Caco-2 (cell line): ENCODE measurements at regions not wholly inside any gene's neighbourhood (a gene's known extent, or its start where the extent isn't known, plus 50 kb on each side); places are given as distances from the start of the nearest gene placed in this dataset.

ENCODE experiments used
- BruUV-seq: library from RNA; stranded (reverse); fragments of 400-500 nt; replicated peaks from 2 replicates; lab custom pipeline; 2021; lab: Mats Ljungman, UMichigan
- CTCF ChIA-PET: fragments of 300-600 bp; sonication (Branson Sonifier 250); formaldehyde crosslinking; loops from one replicate; lab custom pipeline; 2022; ENCODE audit warnings: antibody characterized with exemption; lab: Charles Lee
- POLR2A ChIA-PET: fragments of 300-600 bp; sonication (Branson Sonifier 250); formaldehyde crosslinking; loops from one replicate; lab custom pipeline; 2022; ENCODE audit warnings: antibody characterized with exemption; lab: Charles Lee
- DNase-seq, 2 experiments: peaks; one replicate each; pipeline versions ENCODE4 v3.0.0 to v3.0.0-alpha.2; 2020 to 2022
- H3K27me3 ChIP-seq: replicated peaks from 2 replicates; pipeline ENCODE4 v1.6.0; 2011; ENCODE audit warnings: low read length; ENCODE audit not compliant: control insufficient read depth, insufficient read depth
- H3K36me3 ChIP-seq: 2 replicates; pipeline ENCODE4 v1.5.1; 2011; ENCODE audit warnings: low read length; ENCODE audit not compliant: control insufficient read depth, insufficient read depth
- H3K4me1 ChIP-seq: fragments of 250-450 bp; sonication (Bioruptor Pico); 2 replicates; pipeline ENCODE4 v1.5.1; 2020; ENCODE audit warnings: mild to moderate bottlenecking
- H3K4me3 ChIP-seq: 2 replicates; pipeline ENCODE4 v1.5.1; 2011; ENCODE audit warnings: low read depth, mild to moderate bottlenecking, control low read depth, low read length
- H3K9me3 ChIP-seq: fragments of 250-450 bp; sonication (Bioruptor Pico); 2 replicates; pipeline ENCODE4 v1.5.1; 2020; ENCODE audit warnings: mild to moderate bottlenecking, moderate library complexity
- H3K27ac Mint-ChIP-seq: one replicate; pipeline ENCODE4 v1.8.0; 2022; ENCODE audit warnings: mixed read lengths; ENCODE audit not compliant: unreplicated experiment
- H3K27me3 Mint-ChIP-seq: one replicate; pipeline ENCODE4 v1.8.0; 2022; ENCODE audit warnings: mixed read lengths; ENCODE audit not compliant: insufficient read depth, unreplicated experiment
- H3K36me3 Mint-ChIP-seq: one replicate; pipeline ENCODE4 v1.8.0; 2022; ENCODE audit warnings: mild to moderate bottlenecking, mixed read lengths; ENCODE audit not compliant: insufficient read depth, unreplicated experiment
- H3K4me1 Mint-ChIP-seq: one replicate; pipeline ENCODE4 v1.8.0; 2022; ENCODE audit warnings: low read depth, mixed read lengths; ENCODE audit not compliant: unreplicated experiment
- H3K4me3 Mint-ChIP-seq: one replicate; pipeline ENCODE4 v1.8.0; 2022; ENCODE audit warnings: mild to moderate bottlenecking, moderate library complexity, mixed read lengths; ENCODE audit not compliant: unreplicated experiment
- H3K9me3 Mint-ChIP-seq: one replicate; pipeline ENCODE4 v1.8.0; 2022; ENCODE audit warnings: mixed read lengths; ENCODE audit not compliant: unreplicated experiment
- CTCF ChIP-seq, 2 experiments: fragments of 200-600 bp in 1 of 2; IDR thresholded peaks; 1 replicate in 1 of 2; 2 replicates in 1 of 2; pipeline versions ENCODE4 v1.5.1 to v1.8.0; 2011 to 2022; ENCODE audit warnings: antibody characterized with exemption in 1 of 2, control low read depth in 1 of 2, inconsistent platforms in 1 of 2, low read depth in 1 of 2, low read length in 1 of 2, mild to moderate bottlenecking in 1 of 2, moderate library complexity in 1 of 2; ENCODE audit not compliant: insufficient read depth in 1 of 2, severe bottlenecking in 1 of 2, unreplicated experiment in 1 of 2
- intact Hi-C: fragments of 100-400 bp; cut with micrococcal nuclease; formaldehyde crosslinking; loops from one replicate; pipeline ENCODE4 v1.10.0; 2022; ENCODE audit not compliant: unreplicated experiment

GRCh38 chr1:70811815-70812214, 235.8 kb downstream of the PTGER3 start:
- Histone ChIP-seq H3K27me3 (no peaks in the 10 kb centered on the region), H3K4me1 (no peaks in the 10 kb centered on the region), H3K4me3 (no peak overlapping the region), H3K9me3 (no peaks in the 10 kb centered on the region), H3K36me3 (no peaks in the 10 kb centered on the region)
- no peaks in the 10 kb centered on the region for H3K9me3 Mint-ChIP-seq
- ChIA-PET POLR2A (no interaction called here), CTCF (no interaction called here)
- BruUV-seq = no TSS peak
- no peak overlapping the region for H3K27ac Mint-ChIP-seq
- H3K27me3 Mint-ChIP-seq = no peaks in the 10 kb centered on the region
- TF ChIP-seq CTCF (IDR thresholded peaks at IDR 0.05; ENCODE audit: insufficient read depth in 1 of 2, low read depth in 1 of 2, low read length in 1 of 2, severe bottlenecking in 1 of 2, unreplicated experiment in 1 of 2) = no peak
- no peak for DNase-seq
- no peak overlapping the region for H3K4me3 Mint-ChIP-seq
- intact Hi-C loops = no loop called here
- no peaks in the 10 kb centered on the region for H3K4me1 Mint-ChIP-seq
- no peaks in the 10 kb centered on the region for H3K36me3 Mint-ChIP-seq

DNA sequence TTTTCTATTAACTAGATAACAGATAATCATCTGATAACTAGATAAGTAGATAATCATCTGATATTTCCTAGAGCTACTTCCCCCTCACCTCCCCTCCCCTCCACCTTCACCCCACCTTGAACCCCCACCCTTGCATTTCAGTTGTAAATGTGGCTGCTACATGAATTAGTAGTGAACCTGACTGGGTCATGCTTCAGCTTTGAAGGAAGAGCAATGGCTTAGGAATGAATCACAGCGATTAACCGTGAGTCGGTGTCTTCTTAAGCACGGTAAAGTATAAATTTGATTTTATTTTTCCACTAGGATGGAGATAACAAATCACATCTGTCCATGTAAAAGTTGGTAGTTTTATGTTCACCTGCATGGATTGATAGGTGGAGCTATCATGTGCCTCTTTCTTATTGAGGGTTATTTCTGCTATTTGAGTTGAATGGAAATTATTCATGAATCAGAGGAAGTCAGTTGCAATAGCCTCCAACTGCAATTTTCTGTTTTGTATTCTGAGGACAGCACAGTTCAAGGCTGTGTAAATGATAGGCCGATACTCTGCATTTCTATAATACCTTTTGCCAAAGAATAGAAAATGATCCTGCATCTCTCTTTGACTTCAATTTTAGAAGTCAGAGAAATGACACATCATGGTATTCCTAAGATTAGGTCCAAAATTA, 235.0 kb downstream of the PTGER3 start:
- no peaks in the 10 kb centered on the region for H3K4me1 ChIP-seq
- H3K4me3 ChIP-seq = no peak overlapping the region
- H3K9me3 ChIP-seq = no peaks in the 10 kb centered on the region
- no TSS peak for BruUV-seq
- ChIA-PET CTCF (no interaction called here), POLR2A (no interaction called here)
- H3K27me3 ChIP-seq = no peaks in the 10 kb centered on the region
- Mint-ChIP-seq H3K27me3 (no peaks in the 10 kb centered on the region), H3K4me3 (no peak overlapping the region), H3K36me3 (no peaks in the 10 kb centered on the region), H3K4me1 (no peaks in the 10 kb centered on the region), H3K27ac (no peak overlapping the region), H3K9me3 (no peaks in the 10 kb centered on the region)
- intact Hi-C loops = no loop called here
- DNase-seq = no peak
- H3K36me3 ChIP-seq = no peaks in the 10 kb centered on the region
- no peak for TF ChIP-seq CTCF (IDR thresholded peaks at IDR 0.05; ENCODE audit: insufficient read depth in 1 of 2, low read depth in 1 of 2, low read length in 1 of 2, severe bottlenecking in 1 of 2, unreplicated experiment in 1 of 2)

DNA sequence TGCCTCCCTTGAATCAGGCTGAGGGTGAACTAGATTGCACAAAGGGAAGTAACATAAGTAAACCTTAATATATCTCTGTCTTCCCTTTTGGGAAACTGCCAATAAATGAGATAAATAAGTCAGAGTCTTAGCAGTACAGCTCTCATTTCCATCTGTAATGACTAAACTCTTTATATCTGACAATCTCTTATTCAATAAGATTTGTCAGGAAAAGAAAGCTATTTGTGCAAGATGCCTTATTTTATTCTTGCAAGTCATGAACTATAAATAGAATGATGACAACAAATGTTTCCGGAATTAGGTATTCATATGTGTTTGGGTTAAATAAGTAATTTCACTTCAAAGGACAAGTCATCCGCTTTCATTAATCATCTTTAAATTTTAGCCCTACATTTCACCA, 229.2 kb downstream of the PTGER3 start:
- POLR2A ChIA-PET = no interaction called here
- intact Hi-C loops = no loop called here
- BruUV-seq = no TSS peak
- H3K4me1 ChIP-seq = no peaks in the 10 kb centered on the region
- no peaks in the 10 kb centered on the region for H3K36me3 ChIP-seq
- H3K27me3 ChIP-seq = no peaks in the 10 kb centered on the region
- CTCF ChIA-PET = no interaction called here
- no peaks in the 10 kb centered on the region for H3K4me1 Mint-ChIP-seq
- H3K9me3 ChIP-seq = no peaks in the 10 kb centered on the region
- no peak overlapping the region for H3K27ac Mint-ChIP-seq
- no peak for DNase-seq
- H3K9me3 Mint-ChIP-seq = no peaks in the 10 kb centered on the region
- H3K4me3 ChIP-seq = no peak overlapping the region
- H3K36me3 Mint-ChIP-seq = no peaks in the 10 kb centered on the region
- no peaks in the 10 kb centered on the region for H3K27me3 Mint-ChIP-seq
- H3K4me3 Mint-ChIP-seq = no peak overlapping the region
- no peak for TF ChIP-seq CTCF (IDR thresholded peaks at IDR 0.05; ENCODE audit: insufficient read depth in 1 of 2, low read depth in 1 of 2, low read length in 1 of 2, severe bottlenecking in 1 of 2, unreplicated experiment in 1 of 2)
